HL-60 (cell line): ENCODE measurements at regions not wholly inside any gene's neighbourhood (a gene's known extent, or its start where the extent isn't known, plus 50 kb on each side); places are given as distances from the start of the nearest gene placed in this dataset.

Experiments used
- CTCF ChIP-seq: IDR thresholded peaks from one replicate; pipeline ENCODE4 v1.5.1; 2011; ENCODE audit warnings: low read length, control low read depth, inconsistent platforms; ENCODE audit not compliant: insufficient read depth
- GABPA ChIP-seq: IDR thresholded peaks from 2 replicates; pipeline ENCODE4 v1.6.1; 2012; ENCODE audit warnings: low read depth
- POLR2AphosphoS5 ChIP-seq: IDR thresholded peaks from 2 replicates; pipeline ENCODE4 v1.6.1; 2012; ENCODE audit warnings: low read depth
- REST ChIP-seq: IDR thresholded peaks from 2 replicates; pipeline ENCODE4 v1.6.1; 2012; ENCODE audit warnings: low read depth; ENCODE audit not compliant: insufficient replicate concordance

- TF ChIP-seq CTCF (no peak), POLR2AphosphoS5 (no peak), REST (no peak), GABPA (peak; percentile 18; the same call in 1 of the 2 replicates)
Observed at GRCh38 chr3:144593881-144594280, 622.3 kb downstream of the DIPK2A start.
